ENCODE measurements at regions not wholly inside any gene's neighbourhood (a gene's known extent, or its start where the extent isn't known, plus 50 kb on each side); places are given as distances from the start of the nearest gene placed in this dataset.

DNA sequence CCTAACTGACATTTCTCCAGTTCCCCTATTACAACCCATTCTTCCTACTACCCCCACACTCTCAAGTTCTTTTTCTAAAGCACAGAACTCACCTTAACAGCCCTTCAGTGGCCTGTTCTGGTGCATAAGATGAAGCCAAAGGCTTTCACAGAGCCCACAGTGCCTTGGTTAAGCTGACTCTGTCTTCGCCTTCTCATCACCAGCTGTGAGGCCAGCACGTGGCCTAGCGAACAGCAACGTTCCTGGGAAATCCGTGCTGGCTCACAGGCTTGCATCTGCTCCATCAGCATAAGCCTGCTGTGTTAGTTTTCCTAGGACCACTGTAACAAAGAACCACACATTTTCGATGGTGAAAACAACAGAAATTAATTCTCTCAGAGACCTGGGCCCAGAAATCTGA, 67.9 kb upstream of the LPAR1 start:
- TF ChIP-seq, protein P1, sequence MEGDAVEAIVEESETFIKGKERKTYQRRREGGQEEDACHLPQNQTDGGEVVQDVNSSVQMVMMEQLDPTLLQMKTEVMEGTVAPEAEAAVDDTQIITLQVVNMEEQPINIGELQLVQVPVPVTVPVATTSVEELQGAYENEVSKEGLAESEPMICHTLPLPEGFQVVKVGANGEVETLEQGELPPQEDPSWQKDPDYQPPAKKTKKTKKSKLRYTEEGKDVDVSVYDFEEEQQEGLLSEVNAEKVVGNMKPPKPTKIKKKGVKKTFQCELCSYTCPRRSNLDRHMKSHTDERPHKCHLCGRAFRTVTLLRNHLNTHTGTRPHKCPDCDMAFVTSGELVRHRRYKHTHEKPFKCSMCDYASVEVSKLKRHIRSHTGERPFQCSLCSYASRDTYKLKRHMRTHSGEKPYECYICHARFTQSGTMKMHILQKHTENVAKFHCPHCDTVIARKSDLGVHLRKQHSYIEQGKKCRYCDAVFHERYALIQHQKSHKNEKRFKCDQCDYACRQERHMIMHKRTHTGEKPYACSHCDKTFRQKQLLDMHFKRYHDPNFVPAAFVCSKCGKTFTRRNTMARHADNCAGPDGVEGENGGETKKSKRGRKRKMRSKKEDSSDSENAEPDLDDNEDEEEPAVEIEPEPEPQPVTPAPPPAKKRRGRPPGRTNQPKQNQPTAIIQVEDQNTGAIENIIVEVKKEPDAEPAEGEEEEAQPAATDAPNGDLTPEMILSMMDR (conservative IDR thresholded peaks at IDR 0.05 in 1 of 2, IDR thresholded peaks at IDR 0.05 in 1 of 2; ENCODE audit: extremely low read depth in 1 of 2, insufficient read depth in 1 of 2, low read depth in 1 of 2, low read length in 2 of 2): no peak
- no peak for TF ChIP-seq EZH2 (IDR thresholded peaks at IDR 0.05; ENCODE audit: borderline replicate concordance, low read length)

All from mammary epithelial cell (primary cell).